ENCODE measurements at regions not wholly inside any gene's neighbourhood (a gene's known extent, or its start where the extent isn't known, plus 50 kb on each side); places are given as distances from the start of the nearest gene placed in this dataset.
"Not testable (repeated sequence)": the region's sequence is repeated elsewhere in the genome, so short reads cannot be mapped to it uniquely, and the experiment has no call there.

DNA sequence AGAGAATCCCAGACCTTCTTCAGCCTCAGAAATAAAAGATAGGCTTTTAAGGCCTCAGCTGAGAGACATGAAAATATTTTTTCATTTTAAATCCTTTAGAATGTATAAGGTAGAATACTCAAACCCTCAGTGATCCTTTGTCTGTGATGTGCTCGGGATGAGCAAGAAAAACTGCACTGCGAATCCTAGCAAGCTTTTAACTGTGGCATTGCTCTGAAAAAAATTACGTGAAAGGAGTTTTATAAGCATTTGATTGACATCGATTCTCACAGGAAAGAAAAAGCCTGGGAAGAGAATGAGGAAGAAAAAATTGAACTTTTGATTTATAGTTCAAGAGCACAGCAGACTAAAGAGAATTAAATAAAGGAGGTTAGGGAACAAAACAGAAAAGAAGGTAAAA, 120.0 kb downstream of the TMEM168 start:
- no peak overlapping the region for H3K4me3 ChIP-seq (ENCODE audit: low read length)
- DNase-seq (ENCODE audit: low read depth), result no peak
- TF ChIP-seq, protein P1, sequence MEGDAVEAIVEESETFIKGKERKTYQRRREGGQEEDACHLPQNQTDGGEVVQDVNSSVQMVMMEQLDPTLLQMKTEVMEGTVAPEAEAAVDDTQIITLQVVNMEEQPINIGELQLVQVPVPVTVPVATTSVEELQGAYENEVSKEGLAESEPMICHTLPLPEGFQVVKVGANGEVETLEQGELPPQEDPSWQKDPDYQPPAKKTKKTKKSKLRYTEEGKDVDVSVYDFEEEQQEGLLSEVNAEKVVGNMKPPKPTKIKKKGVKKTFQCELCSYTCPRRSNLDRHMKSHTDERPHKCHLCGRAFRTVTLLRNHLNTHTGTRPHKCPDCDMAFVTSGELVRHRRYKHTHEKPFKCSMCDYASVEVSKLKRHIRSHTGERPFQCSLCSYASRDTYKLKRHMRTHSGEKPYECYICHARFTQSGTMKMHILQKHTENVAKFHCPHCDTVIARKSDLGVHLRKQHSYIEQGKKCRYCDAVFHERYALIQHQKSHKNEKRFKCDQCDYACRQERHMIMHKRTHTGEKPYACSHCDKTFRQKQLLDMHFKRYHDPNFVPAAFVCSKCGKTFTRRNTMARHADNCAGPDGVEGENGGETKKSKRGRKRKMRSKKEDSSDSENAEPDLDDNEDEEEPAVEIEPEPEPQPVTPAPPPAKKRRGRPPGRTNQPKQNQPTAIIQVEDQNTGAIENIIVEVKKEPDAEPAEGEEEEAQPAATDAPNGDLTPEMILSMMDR (IDR thresholded peaks at IDR 0.05; ENCODE audit: insufficient read depth, low read depth, low read length, missing control alignments), result no peak

DNA sequence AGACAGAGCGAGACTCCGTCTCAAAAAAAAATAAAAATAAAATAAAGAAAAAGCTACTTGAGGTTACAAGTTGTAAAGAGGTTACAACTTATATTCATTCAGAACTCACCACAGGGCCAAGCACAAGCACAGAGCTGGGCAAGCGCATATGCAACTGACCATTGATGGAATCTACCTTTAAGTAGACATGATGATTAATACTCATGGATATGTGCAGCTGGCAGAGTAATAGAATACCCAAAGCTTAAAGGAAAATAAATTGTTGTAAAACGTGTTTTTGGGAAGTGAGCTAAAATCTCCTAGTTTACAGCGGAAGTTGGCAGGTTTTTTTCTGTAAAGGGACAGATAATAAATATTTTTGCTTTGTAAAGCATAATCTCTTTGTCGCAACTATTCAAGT, 111.6 kb downstream of the TMEM168 start:
- H3K4me3 ChIP-seq (ENCODE audit: low read length), result no peak overlapping the region
- DNase-seq (ENCODE audit: low read depth), result no peak
- TF ChIP-seq, protein P1 (IDR thresholded peaks at IDR 0.05; ENCODE audit: insufficient read depth, low read depth, low read length, missing control alignments), result no peak

DNA sequence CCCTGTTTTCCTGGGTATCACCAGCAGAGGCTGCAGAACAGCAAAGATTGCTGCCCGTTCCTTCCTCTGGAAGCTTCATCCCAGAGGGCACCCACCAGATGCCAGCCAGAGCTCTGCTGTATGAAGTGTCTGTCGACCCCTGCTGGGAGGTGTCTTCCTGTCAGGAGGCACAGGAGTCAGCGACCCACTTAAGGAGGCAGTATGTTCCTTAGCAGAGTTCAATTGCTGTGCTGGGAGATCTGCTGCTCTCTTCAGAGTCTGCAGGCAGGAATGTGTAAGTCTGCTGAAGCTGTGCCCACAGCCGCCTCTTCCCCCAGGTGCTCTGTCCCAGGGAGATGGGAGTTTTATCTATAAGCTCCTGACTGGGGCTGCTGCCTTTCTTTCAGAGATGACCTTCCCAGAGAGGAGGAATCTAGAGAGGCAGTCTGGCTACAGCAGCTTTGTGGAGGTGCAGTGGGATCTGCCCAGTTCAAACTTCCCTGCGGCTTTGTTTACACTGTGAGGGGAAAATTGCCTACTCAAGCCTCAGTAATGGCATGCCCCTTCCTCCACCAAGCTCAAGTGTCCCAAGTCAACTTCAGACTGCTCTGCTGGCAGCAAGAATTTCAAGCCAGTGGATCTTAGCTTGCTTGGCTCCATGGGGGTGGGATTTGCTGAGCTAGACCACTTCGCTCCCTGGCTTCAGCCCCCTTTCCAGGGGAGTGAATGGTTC, 100.6 kb downstream of the TMEM168 start:
- not testable (repeated sequence) for H3K4me3 ChIP-seq (ENCODE audit: low read length); DNase-seq (ENCODE audit: low read depth)

DNA sequence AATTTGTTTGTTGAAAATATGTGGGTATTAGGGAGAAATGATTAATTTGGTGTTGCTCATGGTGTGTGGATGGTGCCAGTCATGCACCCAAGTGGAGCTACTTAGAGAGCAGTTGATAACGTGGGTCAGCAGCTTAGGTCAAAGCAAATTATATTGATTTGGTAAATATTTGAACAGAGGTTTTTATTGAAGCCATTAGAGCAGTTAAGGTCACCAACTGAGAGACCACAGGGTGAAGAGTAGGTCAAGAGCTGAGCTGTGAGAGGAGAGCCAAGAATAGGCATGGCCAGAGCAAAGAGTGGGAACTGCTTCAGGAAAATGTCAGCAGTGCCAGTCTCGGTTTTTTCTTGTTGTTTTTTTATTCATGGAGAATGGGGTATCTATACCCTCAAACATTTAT, 97.9 kb downstream of the TMEM168 start:
- H3K4me3 ChIP-seq (ENCODE audit: low read length), result no peak overlapping the region
- TF ChIP-seq, protein P1 (IDR thresholded peaks at IDR 0.05; ENCODE audit: insufficient read depth, low read depth, low read length, missing control alignments), result no peak
- DNase-seq (ENCODE audit: low read depth), result no peak

DNA sequence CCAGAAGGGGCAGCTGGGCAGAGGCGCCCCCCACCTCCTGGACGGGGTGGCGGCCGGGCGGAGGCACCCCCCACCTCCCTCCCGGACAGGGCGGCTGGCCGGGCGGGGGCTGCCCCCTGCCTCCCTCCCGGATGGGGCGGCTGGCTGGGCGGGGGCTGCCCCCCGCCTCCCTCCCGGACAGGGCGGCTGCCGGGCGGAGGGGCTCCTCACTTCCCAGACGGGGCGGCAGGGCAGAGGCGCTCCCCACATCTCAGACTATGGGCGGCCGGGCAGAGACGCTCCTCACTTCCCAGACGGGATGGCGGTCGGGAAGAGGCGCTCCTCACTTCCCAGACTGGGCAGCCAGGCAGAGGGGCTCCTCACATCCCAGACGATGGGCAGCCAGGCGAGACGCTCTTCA, 93.0 kb downstream of the TMEM168 start:
- not testable (repeated sequence) for DNase-seq (ENCODE audit: low read depth); H3K4me3 ChIP-seq (ENCODE audit: low read length)

DNA sequence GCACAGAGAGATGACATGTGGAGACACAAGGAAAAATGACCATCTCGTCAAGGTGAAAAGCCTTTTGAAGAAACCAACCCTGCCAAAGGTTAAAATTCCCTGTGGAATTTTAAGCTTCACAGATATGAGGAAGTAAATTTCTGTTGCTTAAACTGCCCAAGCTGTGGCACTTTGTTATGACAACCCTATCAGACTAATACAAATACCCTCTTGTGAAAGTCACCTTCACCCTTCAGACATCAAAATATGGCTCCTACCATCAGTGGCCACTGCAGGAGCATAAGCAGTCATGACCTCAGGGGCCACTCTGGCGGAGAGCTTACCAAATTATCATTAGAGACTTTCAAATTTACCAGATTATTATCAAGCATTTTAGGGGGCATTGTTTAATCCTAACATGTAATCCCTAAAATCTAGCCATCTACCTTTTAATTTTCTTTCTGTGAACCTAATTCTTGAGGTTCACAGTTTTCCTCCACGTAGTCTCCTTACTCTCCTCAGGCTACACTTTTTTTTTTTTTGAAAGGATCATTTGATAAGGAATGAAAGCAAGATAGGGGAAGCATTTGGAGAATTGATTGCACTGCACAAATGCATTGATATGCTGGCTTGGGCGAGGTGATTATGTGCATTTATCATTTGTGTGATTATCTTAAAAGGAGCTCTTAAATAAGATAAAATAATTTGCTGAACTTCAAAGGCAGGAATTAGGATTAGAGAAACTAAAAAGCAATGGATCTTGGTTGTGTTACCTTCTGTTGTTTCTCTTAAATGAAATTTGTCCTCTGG, 90.3 kb downstream of the TMEM168 start:
- TF ChIP-seq, protein P1 (IDR thresholded peaks at IDR 0.05; ENCODE audit: insufficient read depth, low read depth, low read length, missing control alignments), result no peak
- no peak for DNase-seq (ENCODE audit: low read depth)
- H3K4me3 ChIP-seq (ENCODE audit: low read length), result no peak overlapping the region

DNA sequence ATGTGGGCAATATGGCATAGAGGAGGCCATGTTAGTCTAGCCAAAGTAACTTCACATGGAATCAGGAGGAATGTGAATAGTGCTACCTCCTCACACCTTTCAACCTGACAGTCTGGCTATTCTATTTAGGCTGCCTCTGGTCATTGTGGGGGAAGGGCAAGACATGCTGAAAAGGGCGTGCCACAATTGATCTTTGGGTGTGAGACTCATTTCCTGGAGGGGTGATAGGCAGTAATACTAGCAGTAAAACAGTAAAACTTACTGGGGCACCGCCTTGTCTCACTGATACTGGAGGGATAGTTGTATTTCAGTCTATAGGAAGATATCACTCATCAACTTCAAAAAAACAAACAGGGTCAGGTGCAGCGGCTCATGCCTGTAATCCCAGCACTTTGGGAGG, 88.7 kb downstream of the TMEM168 start:
- no peak overlapping the region for H3K4me3 ChIP-seq (ENCODE audit: low read length)
- DNase-seq (ENCODE audit: low read depth), result no peak
- TF ChIP-seq, protein P1 (IDR thresholded peaks at IDR 0.05; ENCODE audit: insufficient read depth, low read depth, low read length, missing control alignments), result no peak

DNA sequence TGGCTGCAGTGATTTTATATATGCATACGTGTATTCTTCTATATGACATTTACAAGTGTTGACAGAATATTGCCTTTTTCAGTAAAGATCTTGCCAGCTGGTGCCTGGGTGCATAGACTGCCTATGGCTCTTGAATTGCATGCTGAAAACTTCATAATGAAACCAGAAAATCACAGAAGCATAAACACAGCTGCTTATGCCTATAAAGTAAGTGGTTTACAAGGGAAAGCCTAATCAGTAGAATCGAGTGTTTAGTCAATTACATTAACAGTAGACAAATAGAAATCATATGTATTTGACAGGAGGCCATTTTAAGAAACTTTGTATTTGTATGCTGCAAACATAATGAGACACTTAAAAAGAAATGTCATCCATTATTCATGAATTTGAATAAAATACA, 82.5 kb downstream of the TMEM168 start:
- TF ChIP-seq, protein P1 (IDR thresholded peaks at IDR 0.05; ENCODE audit: insufficient read depth, low read depth, low read length, missing control alignments), result no peak
- no peak for DNase-seq (ENCODE audit: low read depth)
- no peak overlapping the region for H3K4me3 ChIP-seq (ENCODE audit: low read length)
